Embryonic facial prominence (tissue), 1 donor: ENCODE measurements at regions not wholly inside any gene's neighbourhood (a gene's known extent, or its start where the extent isn't known, plus 50 kb on each side); places are given as distances from the start of the nearest gene placed in this dataset.

Experiments used
- DNase-seq: peaks from one replicate; pipeline ENCODE4 v3.0.0-alpha.2; 2016; ENCODE audit errors: extremely low spot score

DNA sequence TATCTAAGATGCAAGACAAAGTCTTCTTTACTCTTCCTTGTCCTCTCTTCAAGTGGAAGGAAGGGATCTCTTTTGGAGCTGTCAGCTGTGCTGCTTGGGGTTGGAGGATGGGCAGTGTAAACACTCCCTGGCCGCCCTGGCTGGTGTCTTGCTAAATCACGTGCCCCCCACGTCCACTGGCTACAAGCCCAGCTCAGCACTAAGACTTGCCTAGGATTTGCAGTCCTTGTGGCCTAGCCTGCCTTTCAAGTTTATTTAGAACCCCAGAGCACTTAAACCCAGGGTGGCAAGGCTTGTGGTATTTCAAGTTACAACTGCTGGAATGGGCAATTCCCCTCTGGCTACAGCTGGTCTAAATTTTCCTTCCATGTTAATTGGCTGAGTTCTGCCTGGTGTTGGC lies 272.4 kb upstream of the MYO3A start:
- DNase-seq, result no peak

DNA sequence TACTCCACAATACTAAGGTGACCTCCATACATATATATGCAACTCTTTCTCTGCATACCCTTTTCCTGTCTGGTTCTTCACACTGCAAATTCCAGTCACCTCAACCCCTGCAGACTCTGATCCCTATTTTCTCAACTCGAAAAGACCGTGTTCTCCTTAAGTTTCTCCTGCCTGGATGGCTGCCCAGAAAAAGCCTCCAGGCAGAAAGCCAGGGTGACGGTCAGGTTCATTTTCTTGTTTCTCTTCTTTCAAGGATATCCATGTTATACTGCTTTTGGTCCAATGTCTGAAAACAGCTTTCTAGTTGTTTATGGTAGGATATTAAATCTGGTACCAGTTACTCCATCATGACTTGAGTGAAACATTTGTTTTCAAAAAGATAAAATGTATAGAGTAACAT lies 267.8 kb upstream of the MYO3A start:
- DNase-seq, result no peak

DNA sequence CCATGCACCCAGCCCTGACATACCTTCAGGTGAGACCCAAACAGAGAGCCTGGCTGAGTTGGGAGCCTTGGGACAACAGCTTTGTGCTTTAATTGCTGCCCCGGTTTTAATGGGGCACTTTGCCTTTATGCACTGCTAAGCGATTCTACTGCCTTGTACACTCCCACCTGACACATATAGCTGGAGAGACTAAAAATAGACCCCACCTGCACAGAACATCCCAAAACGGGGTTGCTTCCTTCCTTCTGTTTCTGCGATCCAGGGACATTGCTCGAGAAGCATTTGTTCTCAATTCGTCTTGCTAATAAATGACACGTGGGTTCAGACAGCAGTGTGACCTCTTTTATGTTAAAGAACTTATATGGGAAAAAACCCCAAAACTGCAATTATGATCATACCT lies 258.8 kb upstream of the MYO3A start:
- DNase-seq, result no peak

DNA sequence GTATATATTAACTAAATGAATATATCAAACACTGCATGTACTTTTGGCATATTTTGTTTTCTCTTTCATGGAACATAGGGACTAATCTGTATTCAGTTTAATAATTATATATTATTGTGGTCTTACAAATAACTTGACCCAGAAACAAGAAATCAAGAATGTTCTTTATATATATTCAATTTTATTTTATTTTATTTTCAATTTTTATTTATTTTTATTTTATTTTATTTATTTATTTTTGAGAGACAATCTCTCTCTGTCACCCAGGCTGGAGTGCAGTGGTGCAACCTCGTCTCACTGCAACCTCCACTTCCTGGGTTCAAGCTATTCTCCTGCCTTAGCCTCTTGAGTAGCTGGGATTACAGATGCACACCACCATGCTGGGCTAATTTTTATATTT lies 258.4 kb upstream of the MYO3A start:
- DNase-seq, result no peak

DNA sequence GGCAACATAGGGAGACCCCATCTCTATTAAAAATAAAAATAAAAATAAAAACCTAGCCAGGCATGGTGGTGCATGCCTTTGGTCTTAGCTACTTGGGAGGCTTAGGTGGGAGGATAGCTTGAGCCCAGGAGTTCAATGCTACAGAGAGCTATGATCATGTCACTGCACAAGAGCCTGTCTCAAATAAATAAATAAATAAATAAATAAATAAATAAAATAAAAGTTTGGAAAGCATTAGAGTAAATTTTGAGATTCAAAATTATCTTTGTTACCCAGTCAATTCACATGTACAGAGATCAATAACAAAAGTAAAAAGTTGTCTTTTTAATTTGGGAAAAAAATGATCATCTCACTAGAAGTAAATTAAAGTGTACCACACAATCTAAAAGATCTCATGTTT lies 255.8 kb upstream of the MYO3A start:
- DNase-seq, result no peak

DNA sequence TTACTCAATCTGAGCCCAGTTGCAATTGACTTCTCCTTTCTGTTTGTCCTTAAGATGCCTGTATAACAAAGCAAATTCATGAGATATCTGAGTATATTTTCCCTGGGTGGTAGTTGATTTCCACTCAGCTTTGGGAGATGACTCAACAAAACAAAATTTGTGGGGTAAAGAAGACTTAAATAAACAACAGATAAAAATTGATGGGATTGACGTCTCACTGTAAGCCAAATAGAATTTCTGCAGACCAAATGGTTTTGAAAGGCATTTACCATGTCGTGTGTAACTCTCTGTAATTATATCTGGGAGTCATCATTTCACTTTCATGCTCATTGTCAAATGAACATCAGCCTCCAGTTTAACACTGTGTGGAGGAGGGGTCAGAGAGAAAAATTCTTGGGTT lies 255.4 kb upstream of the MYO3A start:
- DNase-seq, result no peak

DNA sequence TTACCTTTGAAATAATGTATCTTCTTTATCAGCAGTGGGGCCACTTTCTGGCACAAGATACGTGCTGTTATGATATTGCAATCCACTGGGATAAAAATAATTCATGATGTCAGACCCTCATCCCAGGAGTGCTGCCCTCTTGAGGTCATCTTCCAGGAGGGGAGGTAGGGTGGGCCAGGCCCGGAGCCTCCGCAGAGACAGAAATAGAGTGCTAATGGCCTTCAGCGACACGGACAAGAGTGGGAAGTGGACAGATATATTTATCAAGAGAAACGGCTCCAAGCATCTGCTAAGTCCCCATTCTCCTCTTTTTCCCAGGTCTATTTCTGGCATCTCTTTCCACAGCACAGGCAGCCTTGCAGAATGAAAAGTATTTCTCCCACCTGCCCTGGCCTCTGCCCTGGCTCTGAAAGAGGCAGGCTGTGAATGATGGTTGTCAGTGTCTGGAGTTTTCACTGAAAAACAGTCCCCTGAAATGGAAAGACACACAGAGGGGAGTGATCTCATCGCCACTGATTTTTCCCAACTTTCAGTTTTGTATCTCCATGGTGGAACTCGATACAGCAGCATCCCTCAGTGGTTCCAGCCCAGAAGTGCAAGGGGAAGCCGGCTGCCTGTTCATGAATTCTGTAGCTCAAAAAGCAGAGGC lies 251.7 kb upstream of the MYO3A start:
- DNase-seq, result no peak

DNA sequence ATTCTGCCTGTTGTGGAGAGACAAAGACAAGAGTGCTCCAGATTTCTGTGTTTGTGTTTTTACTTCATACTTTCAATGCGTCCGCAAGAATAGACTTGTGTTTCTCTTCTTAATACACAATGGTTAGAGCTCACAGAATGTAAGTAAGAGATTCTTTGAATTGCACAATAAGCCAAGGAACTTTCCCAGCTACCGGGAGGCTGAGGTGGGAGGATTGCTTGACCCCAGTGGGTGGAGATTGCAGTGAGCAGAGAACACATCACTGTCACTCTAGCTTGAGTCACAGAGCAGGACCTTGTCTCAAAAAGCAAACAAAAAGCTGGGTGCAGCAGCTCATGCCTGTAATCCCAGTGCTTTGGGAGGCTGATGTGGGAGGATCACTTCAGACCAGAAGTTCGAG lies 250.7 kb upstream of the MYO3A start:
- DNase-seq, result no peak

DNA sequence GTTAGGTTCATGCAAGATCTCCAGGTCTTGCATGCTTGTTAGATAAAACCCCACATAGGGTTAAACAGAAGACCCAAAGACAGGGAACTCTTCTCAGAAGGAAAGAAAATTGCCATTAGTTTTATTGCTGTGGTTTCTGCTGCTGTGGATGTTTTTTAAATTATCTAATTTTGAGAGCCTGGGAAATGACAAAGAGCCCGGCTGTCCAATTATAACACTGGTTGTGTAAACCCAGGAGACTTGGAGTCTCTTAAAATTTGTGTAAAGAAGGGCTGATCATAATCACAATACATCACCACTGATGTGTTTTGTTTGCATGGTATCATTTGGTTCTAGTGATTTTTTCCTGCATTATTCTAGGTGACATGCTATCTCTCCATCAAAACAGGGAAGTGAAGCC lies 246.5 kb upstream of the MYO3A start:
- no peak for DNase-seq

DNA sequence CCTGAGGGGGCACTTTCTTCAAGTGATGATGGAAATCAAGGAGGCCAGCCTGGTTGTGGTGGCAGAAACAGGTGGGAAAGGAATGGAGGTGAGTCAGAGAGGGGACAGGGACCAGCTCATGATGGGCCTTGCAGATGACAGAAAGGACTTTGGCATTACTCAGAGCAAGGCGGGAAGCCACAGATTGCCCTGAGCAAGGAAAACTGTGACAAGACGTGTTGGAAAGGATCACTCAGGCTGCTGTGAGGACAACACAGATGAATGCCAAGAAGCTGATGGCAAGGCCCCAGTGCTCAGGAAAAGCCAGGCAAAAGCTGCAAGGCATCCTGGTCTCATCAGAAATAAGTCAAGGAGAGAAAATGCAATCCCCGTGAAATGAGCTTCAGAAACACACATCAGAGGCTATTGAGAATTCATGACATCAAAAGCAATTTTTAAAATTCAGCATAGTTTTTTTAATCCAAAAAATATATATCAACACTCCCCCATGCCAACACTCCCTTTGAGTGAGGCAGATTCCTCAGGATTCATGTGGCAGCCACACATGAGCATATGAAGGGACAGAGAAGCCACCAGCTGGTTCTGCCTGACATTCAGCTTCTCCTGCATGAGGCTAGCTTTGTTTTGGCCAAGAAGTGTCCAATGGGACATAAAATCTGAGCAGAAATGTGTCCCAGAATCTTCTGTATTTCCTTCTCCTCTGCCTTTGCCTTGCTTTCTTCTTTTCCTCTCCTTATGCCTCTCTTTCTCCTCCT lies 244.5 kb upstream of the MYO3A start:
- DNase-seq, result no peak

DNA sequence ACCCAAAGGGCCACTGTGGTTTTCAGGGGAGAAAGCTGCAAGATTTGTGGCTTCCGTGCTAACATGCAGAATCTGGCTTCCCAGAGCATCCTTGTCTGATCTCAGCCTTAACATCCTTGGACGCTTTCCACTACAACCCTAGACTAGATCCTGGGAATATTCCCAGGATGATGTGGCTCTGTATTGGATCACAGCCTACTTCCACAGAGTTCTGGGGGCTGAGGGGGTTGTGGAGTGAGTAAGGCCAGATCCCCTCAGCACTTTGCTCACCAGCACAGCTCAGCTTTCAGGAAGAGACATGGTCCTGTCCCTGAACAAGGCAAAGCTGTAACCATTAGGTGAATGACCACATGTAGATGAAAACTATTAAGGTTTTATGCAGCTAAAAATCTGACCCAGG lies 241.3 kb upstream of the MYO3A start:
- DNase-seq, result no peak

DNA sequence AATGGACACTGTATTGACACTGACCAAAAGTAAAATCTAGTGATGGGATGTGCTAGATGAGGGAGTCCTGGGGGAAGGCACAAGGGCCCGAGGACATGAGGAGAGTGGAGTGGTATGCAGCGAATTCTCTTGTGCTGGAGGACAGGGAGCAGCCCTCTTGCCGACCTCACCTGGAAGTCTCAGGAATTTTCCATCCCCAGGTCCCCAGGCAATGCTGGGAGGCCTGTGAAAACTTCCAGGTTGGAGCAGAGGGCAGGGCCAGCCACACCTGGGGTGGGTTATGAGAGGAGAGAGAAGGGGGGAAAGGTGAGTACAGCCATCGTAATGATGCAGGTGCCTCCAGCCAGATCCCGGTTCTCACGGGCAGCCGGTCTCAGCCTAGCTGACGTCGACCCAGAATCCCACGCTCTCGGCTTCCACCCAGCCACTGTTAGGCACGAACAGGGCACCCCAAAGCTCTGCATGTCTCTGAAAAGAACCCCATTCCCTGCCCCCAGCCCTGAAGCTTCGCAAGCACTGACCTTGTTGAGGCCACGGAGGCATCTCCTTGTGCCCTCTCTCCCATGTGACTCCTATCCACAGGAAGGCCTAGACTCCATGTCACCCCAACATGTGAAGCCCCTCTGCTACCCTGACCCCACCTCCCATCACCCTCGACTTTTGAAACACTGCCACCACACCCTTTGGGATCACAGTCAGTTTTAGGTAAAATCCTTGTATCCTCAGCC lies 239.7 kb upstream of the MYO3A start:
- no peak for DNase-seq

DNA sequence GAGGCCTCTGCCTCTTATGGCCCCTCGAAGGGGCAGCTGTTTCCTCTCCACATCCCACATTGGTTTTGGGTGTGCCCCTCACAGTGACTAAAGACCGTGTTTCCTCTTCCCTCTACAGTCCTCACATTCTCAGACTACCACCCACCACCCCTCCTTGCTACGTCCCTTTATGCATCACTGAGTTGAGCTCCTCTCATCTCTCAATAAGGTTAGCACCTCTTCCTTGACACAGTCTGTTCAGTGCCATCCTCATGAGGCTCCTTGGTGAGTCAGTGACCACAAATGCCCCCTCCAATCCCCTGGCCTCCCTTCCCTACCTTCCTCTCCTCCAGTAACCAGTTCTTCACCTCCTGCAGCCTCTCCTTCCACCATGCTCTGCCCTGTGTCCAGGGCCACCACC lies 239.1 kb upstream of the MYO3A start:
- no peak for DNase-seq

DNA sequence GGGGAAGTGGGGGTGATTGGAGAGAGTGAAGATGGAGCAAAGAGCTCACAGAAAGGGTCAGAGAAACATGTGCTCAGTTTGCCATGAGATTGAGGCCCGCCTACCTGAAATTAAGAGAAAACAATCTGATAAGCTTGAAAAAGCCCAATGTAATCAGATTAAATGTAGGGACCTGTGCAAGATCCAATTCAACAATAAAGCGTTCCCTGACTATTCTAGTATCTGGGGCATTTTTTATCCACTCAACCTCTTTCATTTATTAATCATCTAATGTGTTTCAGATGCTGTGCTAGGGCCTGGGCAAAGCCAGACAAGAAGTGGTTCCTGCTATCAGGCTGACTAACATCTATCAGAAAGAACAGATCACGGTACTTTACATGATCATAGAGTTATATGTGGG lies 238.4 kb upstream of the MYO3A start:
- DNase-seq, result no peak

DNA sequence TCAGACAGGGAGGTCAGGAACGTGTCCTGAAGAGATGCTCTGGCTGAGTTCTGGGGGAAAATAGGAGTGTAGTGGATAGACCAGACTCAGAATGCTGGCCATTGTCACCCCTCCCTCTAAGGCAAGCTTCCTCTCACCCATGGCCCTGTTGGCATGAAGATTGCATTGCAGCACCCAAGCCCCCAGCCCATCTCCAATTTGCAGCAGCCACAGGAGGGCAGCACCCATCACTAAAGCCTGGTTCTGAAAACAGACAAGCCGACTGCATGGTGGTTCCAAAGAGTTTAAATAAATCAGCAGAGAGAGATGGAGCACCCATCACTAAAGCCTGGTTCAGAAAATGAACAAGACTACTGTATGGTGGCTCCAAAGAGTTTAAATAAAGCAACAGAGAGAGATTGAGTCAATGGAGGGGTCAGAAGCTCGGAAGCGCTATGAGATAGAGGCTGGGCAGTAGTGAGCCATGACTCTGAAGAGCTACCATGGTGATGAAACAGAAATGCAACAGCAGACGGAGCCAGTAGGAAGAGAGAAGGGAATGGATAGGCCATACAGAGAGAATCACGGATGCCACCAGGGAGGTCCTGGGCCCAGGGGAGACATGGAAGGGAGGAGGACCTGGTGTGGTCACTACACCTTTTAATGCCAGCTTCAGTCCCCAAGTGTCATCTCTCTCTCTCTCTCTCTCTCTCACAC lies 237.9 kb upstream of the MYO3A start:
- no peak for DNase-seq

DNA sequence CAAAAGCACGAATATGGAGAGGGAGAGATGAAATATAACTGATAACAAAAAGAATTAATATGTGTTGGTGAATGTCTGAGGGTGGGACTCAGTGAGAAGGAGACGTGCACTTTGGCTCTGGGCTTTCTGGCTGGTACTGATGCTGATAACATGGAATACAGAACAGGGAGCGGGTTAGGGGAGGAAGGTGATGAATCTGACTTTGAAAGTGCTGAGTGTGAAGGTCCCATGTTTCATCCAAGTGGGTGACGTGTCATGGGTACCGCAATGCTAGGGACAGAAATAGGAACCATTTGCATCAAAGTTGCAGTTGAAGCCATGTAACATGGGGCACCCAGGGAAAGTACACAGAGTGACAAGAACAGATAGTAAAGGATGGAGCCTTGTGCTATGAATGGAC lies 236.6 kb upstream of the MYO3A start:
- no peak for DNase-seq

DNA sequence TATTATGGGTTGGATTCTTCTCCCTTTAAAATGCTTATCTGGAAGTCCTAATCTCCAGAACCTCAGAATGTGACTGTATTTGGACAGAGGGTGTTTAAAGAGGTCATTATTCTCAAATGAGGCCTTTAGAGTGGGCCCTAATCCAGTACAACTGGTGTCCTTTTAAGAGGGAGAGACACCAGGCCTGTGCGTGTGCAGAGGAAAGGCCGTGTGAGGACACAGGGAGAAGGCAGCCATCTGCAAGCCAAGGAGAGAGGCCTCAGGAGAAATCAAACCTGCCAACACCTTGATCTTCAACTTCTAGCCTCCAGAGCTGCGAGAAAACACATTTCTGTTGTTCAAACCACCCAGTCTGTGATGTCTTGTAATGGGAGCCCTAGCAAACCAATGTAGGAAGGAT lies 235.4 kb upstream of the MYO3A start:
- no peak for DNase-seq

DNA sequence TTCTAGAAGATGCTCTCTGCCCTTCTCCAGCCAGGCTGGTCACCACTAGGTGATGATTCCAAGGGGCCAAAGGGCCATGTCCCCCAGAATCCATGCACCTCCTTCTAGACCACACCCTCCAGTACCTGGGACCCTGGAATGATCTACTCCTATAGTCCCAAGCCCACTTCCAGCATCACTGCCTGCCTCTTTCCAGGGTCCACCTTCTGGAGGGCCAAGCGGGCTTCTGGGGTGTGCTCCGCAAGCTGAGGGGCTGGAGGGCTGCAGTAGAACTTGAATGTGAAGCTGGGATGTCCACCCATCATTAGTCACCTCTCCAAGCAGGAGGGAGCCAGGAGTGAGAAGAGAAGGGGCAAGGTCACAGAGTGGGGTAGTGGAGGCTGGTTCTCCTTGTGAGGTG lies 234.4 kb upstream of the MYO3A start:
- DNase-seq, result no peak

DNA sequence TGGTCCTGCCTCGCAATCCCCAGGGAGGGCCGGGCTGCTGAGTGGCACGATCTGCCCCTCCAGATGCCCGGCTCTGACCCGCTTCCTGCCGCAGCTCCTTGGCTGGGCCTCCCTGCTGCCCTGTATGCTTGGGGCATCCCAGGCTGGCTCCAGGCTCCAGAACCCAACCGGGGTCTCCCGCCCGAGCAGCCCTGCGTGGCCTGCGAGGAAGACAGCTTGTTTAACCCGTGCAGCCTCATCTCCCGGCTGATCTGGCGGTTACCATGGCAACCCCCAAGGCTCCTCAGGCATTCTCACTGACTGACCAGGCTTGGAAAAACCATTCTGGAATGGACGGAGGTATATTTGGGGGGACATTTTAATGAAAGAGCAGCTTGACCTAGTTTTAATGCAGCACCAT lies 232.4 kb upstream of the MYO3A start:
- DNase-seq, result no peak

DNA sequence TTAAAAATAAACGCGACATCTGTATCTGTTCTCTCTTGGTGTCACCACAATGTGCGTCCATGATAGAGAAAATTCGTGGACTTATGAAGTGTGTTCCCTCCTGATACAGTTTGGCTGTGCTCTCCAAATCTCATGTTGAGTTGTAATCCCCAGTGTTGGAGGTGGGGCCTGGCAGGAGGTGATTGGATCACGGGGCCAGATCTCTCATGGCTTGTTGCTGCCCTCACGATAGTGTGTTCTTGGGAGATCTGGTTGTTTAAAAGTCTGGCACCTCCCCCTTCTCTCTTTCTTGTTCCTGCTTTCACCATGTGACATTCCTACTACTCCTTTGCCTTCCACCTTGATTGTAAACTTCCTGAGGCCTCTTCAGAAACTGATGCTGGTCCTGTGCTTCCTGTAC lies 229.4 kb upstream of the MYO3A start:
- DNase-seq, result no peak

DNA sequence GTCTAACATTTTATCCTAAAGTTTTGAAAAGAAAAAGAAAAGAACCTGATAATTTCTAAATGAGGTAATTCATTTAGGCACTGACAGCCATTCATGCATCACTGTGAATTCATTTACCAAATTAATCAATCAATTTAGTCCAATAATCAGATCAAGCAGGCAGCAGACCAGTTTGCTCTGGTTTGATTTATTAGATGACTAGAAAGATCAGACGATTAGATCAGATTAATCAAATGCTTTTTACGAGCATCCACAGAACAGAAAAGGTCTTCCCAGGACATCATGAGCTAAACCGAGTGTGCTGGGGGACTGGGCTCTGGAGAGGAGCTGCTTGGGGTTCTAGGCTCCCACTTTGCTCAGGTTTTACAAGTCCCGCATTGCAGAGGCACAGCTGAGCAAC lies 226.5 kb upstream of the MYO3A start:
- DNase-seq, result no peak

DNA sequence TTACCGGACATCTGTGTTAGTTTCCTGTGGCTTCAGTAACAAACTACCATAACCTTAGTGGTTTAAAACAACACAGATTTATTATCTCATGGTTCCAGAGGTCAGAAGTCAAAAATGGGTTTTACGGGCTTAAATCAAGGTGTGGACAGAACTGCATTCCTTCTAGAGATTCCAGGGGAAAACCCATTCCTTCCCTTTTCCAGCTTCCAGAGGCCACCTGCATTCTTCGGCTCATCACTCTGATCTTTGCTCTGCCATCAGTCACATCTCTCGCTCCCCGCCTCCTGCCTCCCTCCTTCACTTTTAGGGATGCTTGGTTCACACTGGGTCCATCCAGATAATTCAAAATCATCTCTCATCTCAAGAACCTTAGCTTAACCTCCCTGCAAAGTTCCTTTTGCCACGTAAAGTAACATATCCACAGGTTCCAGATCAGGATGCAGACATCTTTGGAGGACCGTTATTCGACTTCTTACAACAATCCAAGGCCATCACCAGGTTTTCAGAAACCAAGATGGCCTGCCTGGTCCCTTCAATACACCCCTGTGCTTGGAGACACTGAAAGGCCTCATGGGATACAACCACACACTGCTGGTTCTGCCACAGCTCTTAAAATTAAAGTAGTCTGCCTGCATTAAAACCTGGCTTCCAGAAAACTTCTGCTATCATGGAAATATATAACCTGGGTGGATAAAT lies 225.9 kb upstream of the MYO3A start:
- no peak for DNase-seq
